PFSK-1 (cell line): ENCODE measurements at regions not wholly inside any gene's neighbourhood (a gene's known extent, or its start where the extent isn't known, plus 50 kb on each side); places are given as distances from the start of the nearest gene placed in this dataset.

Experiments used
- FOXP2 ChIP-seq: optimal IDR thresholded peaks from 2 replicates; pipeline ENCODE3; 2011; ENCODE audit warnings: borderline replicate concordance, control low read depth, inconsistent platforms; ENCODE audit not compliant: insufficient read depth; ENCODE audit errors: extremely low read length, extremely low read depth
- POLR2AphosphoS5 ChIP-seq: IDR thresholded peaks from 2 replicates; pipeline ENCODE4 v1.6.1; 2012; ENCODE audit warnings: low read depth, mild to moderate bottlenecking, control low read depth, low read length, moderate library complexity
- REST ChIP-seq, 2 experiments: IDR thresholded peaks; 2 replicates each; pipeline versions ENCODE4 v1.6.1 to v1.8.0; 2011 to 2012; ENCODE audit warnings: low read depth in 2 of 2, low read length in 2 of 2, control low read depth in 1 of 2, inconsistent platforms in 1 of 2, mild to moderate bottlenecking in 1 of 2, moderate library complexity in 1 of 2; ENCODE audit not compliant: insufficient read depth in 1 of 2
- SIN3A ChIP-seq: IDR thresholded peaks from 2 replicates; pipeline ENCODE4 v1.6.1; 2012; ENCODE audit warnings: mild to moderate bottlenecking, low read length, moderate library complexity, borderline replicate concordance; ENCODE audit not compliant: insufficient read depth
- TAF1 ChIP-seq: IDR thresholded peaks from 2 replicates; pipeline ENCODE4 v1.6.1; 2012; ENCODE audit warnings: low read length, control low read depth, borderline replicate concordance; ENCODE audit not compliant: insufficient read depth

GRCh38 chr1:184181044-184181443, 129.5 kb downstream of the TSEN15 start:
- no peak for TF ChIP-seq SIN3A
- TF ChIP-seq FOXP2: no peak
- no peak for TF ChIP-seq POLR2AphosphoS5
- no peak for TF ChIP-seq TAF1
- TF ChIP-seq REST (IDR thresholded peaks at IDR 0.05; ENCODE audit: insufficient read depth in 1 of 2, low read depth in 2 of 2, low read length in 2 of 2): no peak

GRCh38 chr1:184183919-184184318, 132.4 kb downstream of the TSEN15 start:
- TF ChIP-seq TAF1 (no peak), POLR2AphosphoS5 (no peak), FOXP2 (no peak), SIN3A (no peak), REST (IDR thresholded peaks at IDR 0.05; ENCODE audit: insufficient read depth in 1 of 2, low read depth in 2 of 2, low read length in 2 of 2) (no peak)

GRCh38 chr1:184185347-184185746, 133.8 kb downstream of the TSEN15 start:
- TF ChIP-seq TAF1 (no peak), POLR2AphosphoS5 (no peak), FOXP2 (no peak), SIN3A (no peak), REST (IDR thresholded peaks at IDR 0.05; ENCODE audit: insufficient read depth in 1 of 2, low read depth in 2 of 2, low read length in 2 of 2) (no peak)

GRCh38 chr1:184186167-184186566, 134.6 kb downstream of the TSEN15 start:
- TF ChIP-seq REST (IDR thresholded peaks at IDR 0.05; ENCODE audit: insufficient read depth in 1 of 2, low read depth in 2 of 2, low read length in 2 of 2) (no peak), SIN3A (no peak), TAF1 (no peak), FOXP2 (no peak), POLR2AphosphoS5 (no peak)

GRCh38 chr1:184187097-184187496, 135.6 kb downstream of the TSEN15 start:
- no peak for TF ChIP-seq SIN3A
- no peak for TF ChIP-seq TAF1
- no peak for TF ChIP-seq REST (IDR thresholded peaks at IDR 0.05; ENCODE audit: insufficient read depth in 1 of 2, low read depth in 2 of 2, low read length in 2 of 2)
- TF ChIP-seq POLR2AphosphoS5: no peak
- no peak for TF ChIP-seq FOXP2
